ENCODE measurements at regions not wholly inside any gene's neighbourhood (a gene's known extent, or its start where the extent isn't known, plus 50 kb on each side); places are given as distances from the start of the nearest gene placed in this dataset.

DNA sequence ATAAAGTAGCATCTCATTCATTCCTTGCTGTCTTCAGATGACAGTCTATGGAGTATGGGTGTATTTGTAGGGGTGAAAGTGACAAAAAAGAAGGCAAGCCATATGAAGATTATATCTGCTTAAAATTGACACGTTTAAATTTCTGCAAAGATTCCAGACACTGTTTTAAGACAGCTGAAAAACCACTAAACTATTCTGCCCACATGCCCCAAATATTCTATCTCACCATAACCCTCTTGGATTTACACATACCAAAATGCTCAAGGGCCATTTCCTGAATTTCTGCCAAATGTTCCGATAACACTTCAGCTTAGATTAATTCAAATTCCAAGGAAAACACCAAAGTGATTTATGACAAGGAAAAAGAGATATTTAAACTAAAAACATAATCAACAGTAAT is 99.9 kb upstream of the IL6 start (continued):
- TF ChIP-seq NANOG (IDR thresholded peaks at IDR 0.05; ENCODE audit: insufficient read depth, low read depth, low read length, poor library complexity, severe bottlenecking) (no peak), CREB1 (IDR thresholded peaks at IDR 0.05) (no peak), SAP30 (IDR thresholded peaks at IDR 0.05; ENCODE audit: insufficient read depth, insufficient replicate concordance, low read length) (no peak), CHD2 (IDR thresholded peaks at IDR 0.05; ENCODE audit: low read length) (no peak)
